ENCODE measurements at regions not wholly inside any gene's neighbourhood (a gene's known extent, or its start where the extent isn't known, plus 50 kb on each side); places are given as distances from the start of the nearest gene placed in this dataset.

DNA sequence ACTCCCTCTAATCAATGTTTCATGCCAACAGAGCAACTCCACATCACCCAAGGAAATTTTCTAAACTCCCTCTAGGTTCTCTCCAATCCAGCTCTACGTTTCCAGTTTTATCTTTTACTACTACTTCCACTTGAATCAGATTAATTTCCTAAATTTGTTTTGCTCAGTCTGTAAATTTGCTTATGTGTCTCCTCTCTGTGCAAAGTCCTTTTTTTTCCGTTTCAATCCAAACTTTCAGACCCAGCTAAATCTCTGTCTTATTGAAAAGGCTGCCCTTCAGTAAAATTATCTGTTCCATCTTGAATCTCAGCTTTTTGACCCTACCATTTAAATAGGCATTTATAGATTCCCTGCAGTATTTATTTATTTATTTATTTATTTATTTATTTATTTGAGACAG, 61.4 kb upstream of the COX10 start:
- TF ChIP-seq POLR2A (IDR thresholded peaks at IDR 0.05; ENCODE audit: low read depth, low read length), result no peak
- no peak for TF ChIP-seq TAF1 (IDR thresholded peaks at IDR 0.05; ENCODE audit: low read depth, low read length)
- TF ChIP-seq SPI1 (IDR thresholded peaks at IDR 0.05; ENCODE audit: low read depth, low read length), result no peak
